A172 (cell line): ENCODE measurements at regions not wholly inside any gene's neighbourhood (a gene's known extent, or its start where the extent isn't known, plus 50 kb on each side); places are given as distances from the start of the nearest gene placed in this dataset.

ENCODE experiments used
- DNase-seq: peaks from one replicate; pipeline ENCODE4 v3.0.0-alpha.2; 2015; ENCODE audit warnings: low spot score

GRCh38 chr3:95923496-95924210 lies 890.7 kb upstream of the EPHA6 start:
- DNase-seq: peak; percentile 82

DNA sequence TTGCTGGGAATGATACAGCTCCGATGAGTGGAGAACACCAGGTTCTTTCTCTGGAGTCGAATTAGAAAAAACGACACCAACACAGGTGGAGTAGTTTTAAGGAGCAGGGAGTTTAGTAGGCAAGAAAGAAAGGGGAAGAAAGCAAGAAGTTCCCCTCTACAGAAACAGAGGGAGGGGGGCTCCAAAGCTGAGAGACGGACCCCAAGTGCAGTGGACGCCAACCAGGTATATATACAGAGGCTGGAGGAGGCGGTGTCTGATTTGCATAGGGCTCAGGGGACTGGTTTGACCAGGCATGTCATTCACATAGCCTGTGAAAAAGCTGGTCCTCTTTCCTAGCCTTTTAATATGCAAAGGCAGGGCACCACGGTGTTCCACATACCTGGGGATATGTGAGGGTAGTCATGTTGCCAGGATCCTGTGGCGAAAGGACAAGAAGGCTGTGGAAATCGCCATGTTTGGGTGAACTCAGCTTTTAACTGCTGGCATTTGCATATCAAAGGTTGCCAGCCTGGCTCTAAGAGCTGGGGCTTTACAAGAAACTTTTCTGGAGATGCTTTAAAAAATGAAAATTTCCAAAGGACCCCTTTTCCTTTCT lies 887.4 kb upstream of the EPHA6 start:
- no peak for DNase-seq

DNA sequence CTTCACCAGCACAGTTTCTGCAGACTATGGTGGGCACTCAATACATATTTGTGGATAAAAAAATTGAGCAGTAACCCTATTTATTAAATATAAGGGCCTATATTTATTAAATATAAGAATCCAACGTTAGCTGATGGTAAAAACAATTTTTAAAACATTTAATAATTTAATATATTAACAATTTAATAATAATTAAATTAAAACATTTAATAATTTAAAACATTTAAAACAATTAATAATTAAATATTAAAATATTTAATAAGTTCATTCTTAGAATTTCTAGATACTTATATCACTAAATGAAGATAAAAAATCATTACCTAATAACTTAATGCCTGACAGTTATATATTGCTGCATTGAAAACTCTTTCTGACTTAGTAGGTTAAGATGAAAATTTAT lies 880.2 kb upstream of the EPHA6 start:
- DNase-seq: no peak

GRCh38 chr3:95939235-95939809 lies 875.1 kb upstream of the EPHA6 start:
- DNase-seq: no peak

DNA sequence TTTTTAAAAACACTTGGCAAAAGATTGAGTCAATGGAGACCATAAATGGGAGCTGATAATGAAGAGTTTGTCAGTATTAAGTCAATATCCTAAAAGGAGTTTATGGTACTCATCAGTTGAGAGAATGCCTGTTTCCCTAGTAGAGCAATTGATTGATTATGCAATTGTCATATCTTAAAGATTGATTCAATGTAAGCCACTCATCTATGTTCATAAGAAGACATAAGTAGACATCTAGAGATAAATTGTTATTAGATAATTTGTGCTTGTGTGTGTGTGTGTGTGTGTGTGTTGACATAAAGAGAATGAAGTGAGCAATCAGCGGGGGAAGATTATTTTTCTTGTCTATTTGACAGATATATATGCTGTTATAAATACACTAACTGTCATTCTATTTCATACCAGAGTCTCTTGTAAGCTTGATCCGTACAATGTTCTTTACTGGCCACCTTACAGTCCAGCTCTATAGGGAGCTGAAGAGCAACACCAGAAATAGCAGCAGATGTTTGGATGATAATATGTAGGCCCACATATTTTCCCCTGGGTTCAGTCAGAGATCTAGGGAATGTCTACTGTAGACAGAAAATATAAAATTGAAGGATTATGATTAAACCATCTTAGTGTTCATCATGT lies 848.6 kb upstream of the EPHA6 start:
- no peak for DNase-seq

GRCh38 chr3:95971573-95971972 lies 842.8 kb upstream of the EPHA6 start:
- no peak for DNase-seq

GRCh38 chr3:95994338-95994737 lies 820.1 kb upstream of the EPHA6 start:
- DNase-seq: no peak

DNA sequence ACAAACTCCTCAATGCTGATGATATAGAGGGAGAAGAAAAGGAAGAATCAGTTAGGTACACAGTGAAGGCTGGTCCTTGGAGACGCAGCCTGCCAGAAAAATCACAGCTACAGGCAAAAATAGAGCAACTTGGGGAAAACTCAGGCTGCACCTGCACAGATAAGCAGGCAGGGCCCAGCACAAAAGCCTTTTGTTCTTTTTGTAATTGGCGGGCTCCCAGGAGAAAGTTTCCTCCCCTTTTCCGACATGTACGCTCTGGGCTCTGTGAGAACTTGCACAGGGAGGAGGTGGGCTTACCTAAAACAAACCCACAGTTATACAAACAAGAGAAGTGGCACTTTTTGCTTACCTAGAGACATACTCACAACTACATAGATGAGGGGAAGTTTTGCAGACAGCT lies 813.4 kb upstream of the EPHA6 start:
- DNase-seq: no peak

GRCh38 chr3:96007650-96008195 lies 806.7 kb upstream of the EPHA6 start:
- no peak for DNase-seq

- no peak for DNase-seq
Measured at GRCh38 chr3:96012939-96013338, 801.5 kb upstream of the EPHA6 start.

DNA sequence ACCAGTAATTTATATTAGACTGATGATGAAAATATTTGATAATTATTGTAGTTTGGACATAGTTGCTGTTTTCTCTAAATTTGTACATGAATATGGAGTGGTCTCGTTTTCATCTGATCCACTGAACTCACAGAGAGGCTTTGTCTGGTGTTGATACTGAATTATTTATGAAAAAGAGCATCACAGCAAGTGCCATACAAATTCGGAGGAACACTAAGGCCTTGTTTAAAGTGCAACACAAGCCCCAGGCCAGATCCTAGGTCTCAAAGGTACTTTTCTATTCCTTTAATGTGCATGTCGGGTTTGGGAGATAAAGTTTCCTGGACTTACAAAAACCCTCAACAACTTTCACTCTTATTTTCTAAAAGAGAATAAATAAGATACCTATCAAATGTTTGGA lies 796.8 kb upstream of the EPHA6 start:
- DNase-seq: no peak

DNA sequence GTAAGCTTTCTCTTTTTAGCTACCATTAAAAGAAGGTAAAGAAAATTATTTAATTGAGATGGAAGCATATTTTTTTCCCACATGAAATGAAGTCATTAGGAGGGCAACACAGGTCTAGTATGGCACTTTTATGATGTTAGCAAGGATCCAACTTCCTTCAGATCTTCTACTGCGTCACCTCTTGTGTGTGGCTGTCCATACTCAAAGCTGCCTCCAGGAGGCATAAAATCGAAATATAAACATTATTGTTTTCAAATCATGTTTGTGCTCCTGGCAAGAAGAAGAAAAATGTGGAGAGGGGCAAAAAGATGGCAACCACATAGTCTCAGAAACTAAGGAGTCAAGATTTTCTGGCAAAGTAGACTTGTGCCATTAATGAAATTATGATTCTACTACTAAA lies 791.7 kb upstream of the EPHA6 start:
- no peak for DNase-seq

- no peak for DNase-seq
Measured at GRCh38 chr3:96027718-96028117, 786.7 kb upstream of the EPHA6 start.

DNA sequence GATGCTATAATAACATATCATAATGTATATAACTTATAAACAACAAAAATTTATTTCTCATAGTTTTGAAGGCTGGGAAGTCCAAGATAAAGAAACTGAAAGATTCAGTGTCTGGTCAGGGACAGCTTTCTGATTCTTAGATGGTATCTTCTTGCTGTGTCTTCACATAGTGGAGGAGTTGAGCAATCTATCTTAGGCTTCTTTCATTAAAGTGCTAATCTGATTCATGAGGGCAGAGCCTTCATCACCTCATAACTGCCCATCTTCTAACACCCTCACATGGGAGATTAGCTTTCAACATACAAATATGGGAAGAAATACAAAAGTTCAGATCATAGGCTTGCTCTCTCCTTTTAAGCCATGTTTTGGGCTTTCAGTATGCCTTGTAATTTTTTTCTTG lies 774.8 kb upstream of the EPHA6 start:
- DNase-seq: no peak

GRCh38 chr3:96059301-96059700 lies 755.1 kb upstream of the EPHA6 start:
- no peak for DNase-seq

DNA sequence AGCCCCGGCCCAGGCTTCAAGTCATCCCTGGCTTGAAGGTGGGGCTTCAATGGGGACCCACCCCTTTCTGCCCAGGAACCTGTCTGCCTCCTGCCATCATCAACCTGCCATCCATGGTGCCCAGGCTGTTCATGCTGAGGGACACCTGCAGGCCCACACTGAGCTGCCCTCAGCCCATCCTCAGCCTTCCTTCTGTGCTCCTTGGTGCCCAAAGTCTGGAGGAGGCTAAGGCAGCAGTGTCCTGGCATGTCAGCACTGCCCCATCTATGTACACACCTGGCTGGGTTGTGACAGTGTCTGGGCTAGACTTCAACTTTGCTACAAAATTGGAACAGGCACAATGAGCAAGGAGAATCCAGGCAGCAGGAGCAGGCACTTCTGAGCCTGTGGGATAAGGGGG lies 745.3 kb upstream of the EPHA6 start:
- DNase-seq: no peak

DNA sequence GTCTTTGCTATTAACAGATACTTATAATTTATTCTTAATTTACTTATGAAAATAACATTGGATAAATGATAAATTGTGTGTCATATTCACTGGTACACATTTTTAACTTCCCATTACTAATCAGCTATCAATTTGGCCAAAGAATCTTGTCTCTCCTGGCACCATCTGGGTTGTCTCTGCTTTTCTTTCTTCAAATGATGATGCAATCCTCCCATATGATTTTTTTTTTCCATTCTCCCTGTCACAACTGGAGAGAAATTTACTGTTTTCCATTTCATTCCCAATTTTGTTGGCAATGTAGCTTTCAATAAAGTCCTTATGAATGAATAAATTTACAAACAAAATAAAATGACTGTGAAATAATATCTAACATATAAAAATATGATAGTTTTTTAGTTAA lies 743.7 kb upstream of the EPHA6 start:
- DNase-seq: no peak

DNA sequence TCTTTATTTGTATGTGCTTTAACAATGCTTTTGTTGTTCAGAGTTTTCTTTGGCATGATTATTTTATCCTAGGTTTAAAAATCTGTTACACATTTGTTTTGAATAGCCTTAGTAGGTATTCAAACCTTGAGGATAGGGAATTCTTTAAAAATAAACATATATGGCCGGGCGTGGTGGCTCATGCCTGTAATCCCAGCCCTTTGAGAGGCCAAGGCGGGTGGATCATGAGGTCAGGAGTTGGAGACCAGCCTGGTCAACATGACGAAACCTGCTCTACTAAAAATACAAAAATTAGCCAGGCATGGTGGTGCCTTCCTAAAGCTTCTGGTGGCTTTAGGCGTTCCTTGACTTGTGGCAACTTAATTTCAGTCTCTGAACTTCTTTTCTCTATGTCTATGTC lies 743.3 kb upstream of the EPHA6 start:
- no peak for DNase-seq

GRCh38 chr3:96072226-96072625 lies 742.2 kb upstream of the EPHA6 start:
- DNase-seq: no peak

DNA sequence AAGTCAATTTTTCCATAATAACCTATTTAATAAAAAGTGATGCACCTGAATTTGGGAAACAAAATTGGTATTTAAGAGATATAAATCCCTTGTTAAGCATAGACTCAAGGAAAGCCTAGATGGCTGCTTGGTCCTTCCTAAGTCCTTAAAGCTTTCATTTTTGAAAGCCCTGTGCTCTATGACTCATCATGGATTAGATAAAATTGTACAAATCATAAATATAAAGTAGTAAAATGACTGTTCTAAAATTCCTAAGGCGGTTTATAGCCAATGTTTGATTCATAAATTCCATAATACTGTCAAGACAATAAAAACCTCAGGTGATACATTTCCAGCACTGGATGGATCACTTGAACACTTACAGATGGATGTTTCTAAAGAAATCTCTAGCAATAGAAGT lies 730.8 kb upstream of the EPHA6 start:
- no peak for DNase-seq

DNA sequence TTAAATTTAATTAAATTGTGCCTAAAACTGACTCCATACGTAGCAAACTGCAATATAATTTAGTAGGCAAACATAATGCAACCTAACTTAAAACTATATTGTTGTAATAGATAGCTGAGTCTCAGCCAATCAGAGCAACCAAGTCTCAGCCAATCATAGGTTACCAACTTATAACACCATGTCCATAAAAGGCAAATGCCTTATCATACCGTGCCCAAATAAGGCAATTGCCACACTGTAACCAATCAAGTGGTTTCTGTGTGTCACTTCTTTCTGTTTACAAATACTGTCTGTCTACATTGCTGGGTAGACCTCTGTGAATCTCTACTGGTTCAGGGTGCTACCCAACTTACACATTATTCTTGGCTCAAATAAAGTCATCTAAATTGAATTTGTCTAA lies 728.4 kb upstream of the EPHA6 start:
- DNase-seq: no peak

DNA sequence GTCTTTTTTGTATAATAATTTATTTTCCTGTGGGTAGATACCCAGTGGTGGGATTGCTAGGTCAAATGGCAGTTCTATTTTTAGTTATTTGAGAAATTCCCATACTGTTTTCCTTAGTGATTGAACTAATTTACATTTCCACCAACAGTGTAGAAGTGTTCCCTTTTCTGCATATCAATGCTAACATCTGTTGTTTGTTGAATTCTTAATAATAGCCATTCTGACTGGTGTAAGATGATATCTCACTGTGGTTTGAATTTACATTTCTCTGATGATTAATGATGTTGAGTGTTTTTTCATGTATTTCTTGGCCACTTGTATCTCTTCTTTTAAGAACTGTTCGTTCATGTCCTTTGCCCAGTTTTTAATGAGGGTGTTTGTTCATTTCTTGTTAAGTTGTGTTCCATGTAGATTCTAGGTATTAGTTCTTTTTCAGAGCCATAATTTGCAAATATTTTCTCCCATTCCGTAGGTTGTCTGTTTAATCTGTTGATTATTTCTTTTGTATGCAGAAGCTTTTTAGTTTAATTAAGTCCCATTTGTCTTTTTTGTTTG lies 713.3 kb upstream of the EPHA6 start:
- no peak for DNase-seq

GRCh38 chr3:96106701-96107100 lies 707.7 kb upstream of the EPHA6 start:
- DNase-seq: no peak
